ENCODE measurements at regions not wholly inside any gene's neighbourhood (a gene's known extent, or its start where the extent isn't known, plus 50 kb on each side); places are given as distances from the start of the nearest gene placed in this dataset.

GRCh38 chr18:43978174-43978573 is 700.9 kb upstream of the SYT4 start:
- no peak for TF ChIP-seq EZH2 (IDR thresholded peaks at IDR 0.05; ENCODE audit: insufficient read depth, poor library complexity, severe bottlenecking)
- no peak for TF ChIP-seq EZH2phosphoT487 (IDR thresholded peaks at IDR 0.05; ENCODE audit: insufficient read depth, low read depth)
